Keratinocyte (primary cell): ENCODE measurements at regions not wholly inside any gene's neighbourhood (a gene's known extent, or its start where the extent isn't known, plus 50 kb on each side); places are given as distances from the start of the nearest gene placed in this dataset.

Experiments used
- DNase-seq: peaks from one replicate; pipeline ENCODE4 v3.0.0-alpha.2; 2011; ENCODE audit warnings: low read depth, missing footprints, low spot score
- FAIRE-seq: peaks from 2 replicates; lab custom pipeline; 2011; peaks lifted over from hg19 to GRCh38; lab: Jason Lieb, UNC
- H2AFZ ChIP-seq: 2 replicates; pipeline ENCODE4 v1.6.0; 2012; ENCODE audit warnings: low read length, control low read depth, inconsistent platforms; ENCODE audit not compliant: control insufficient read depth
- H3K27ac ChIP-seq: 2 replicates; pipeline ENCODE4 v1.5.1; 2011; ENCODE audit warnings: low read length; ENCODE audit not compliant: control insufficient read depth, insufficient read depth
- H3K27me3 ChIP-seq: 3 replicates; pipeline ENCODE4 v1.6.0; 2011; ENCODE audit warnings: low read length; ENCODE audit not compliant: control insufficient read depth, insufficient read depth; ENCODE audit errors: extremely low read depth
- H3K36me3 ChIP-seq, 2 experiments: 2 replicates in 1 of 2; 3 replicates in 1 of 2; pipeline ENCODE4 v1.5.1; 2011; ENCODE audit warnings: low read length in 2 of 2, mild to moderate bottlenecking in 1 of 2; ENCODE audit not compliant: control insufficient read depth in 2 of 2, insufficient read depth in 2 of 2; ENCODE audit errors: extremely low read depth in 1 of 2
- H3K4me1 ChIP-seq: 3 replicates; pipeline ENCODE4 v1.5.1; 2011; ENCODE audit warnings: low read length; ENCODE audit not compliant: control insufficient read depth, insufficient read depth; ENCODE audit errors: extremely low read depth
- H3K4me2 ChIP-seq: 3 replicates; pipeline ENCODE4 v1.6.0; 2011; ENCODE audit warnings: low read depth, low read length; ENCODE audit not compliant: control insufficient read depth, insufficient read depth; ENCODE audit errors: extremely low read depth
- H3K4me3 ChIP-seq, 3 experiments: fragments of 200-600 bp in 1 of 3; sonication (generic) in 1 of 3; 2 replicates in 2 of 3; 3 replicates in 1 of 3; pipeline ENCODE4 v1.5.1; 2011 to 2016; ENCODE audit warnings: low read length in 3 of 3, mild to moderate bottlenecking in 3 of 3, control low read depth in 2 of 3, inconsistent platforms in 1 of 3, low read depth in 1 of 3, mixed read lengths in 1 of 3, mixed run types in 1 of 3, moderate library complexity in 1 of 3; ENCODE audit not compliant: control insufficient read depth in 2 of 3, insufficient read depth in 2 of 3; ENCODE audit errors: extremely low read depth in 1 of 3
- H3K79me2 ChIP-seq: 2 replicates; pipeline ENCODE4 v1.6.0; 2012; ENCODE audit warnings: low read length; ENCODE audit not compliant: control insufficient read depth, insufficient read depth
- H3K9ac ChIP-seq: 3 replicates; pipeline ENCODE4 v1.6.0; 2011; ENCODE audit warnings: low read length; ENCODE audit not compliant: control insufficient read depth, insufficient read depth; ENCODE audit errors: extremely low read depth
- H3K9me1 ChIP-seq: 3 replicates; pipeline ENCODE4 v1.6.0; 2011; ENCODE audit warnings: low read length; ENCODE audit not compliant: control insufficient read depth, insufficient read depth; ENCODE audit errors: extremely low read depth
- H3K9me3 ChIP-seq: 2 replicates; pipeline ENCODE4 v1.5.1; 2012; ENCODE audit warnings: low read depth, low read length; ENCODE audit not compliant: control insufficient read depth
- H4K20me1 ChIP-seq: 3 replicates; pipeline ENCODE4 v1.6.0; 2011; ENCODE audit warnings: low read length; ENCODE audit not compliant: control insufficient read depth, insufficient read depth; ENCODE audit errors: extremely low read depth
- CTCF ChIP-seq, 3 experiments: IDR thresholded peaks in 1 of 3; conservative IDR thresholded peaks in 1 of 3; optimal IDR thresholded peaks in 1 of 3; 2 replicates in 2 of 3; 3 replicates in 1 of 3; pipeline versions ENCODE3 to v1.5.1; 2011; ENCODE audit warnings: low read length in 3 of 3, mild to moderate bottlenecking in 3 of 3, moderate library complexity in 2 of 3, control low read depth in 1 of 3, inconsistent platforms in 1 of 3; ENCODE audit not compliant: insufficient read depth in 2 of 3; ENCODE audit errors: extremely low read depth in 1 of 3
- EZH2 ChIP-seq: IDR thresholded peaks from one replicate; pipeline ENCODE4 v1.6.1; 2012; ENCODE audit warnings: inconsistent platforms, mild to moderate bottlenecking, low read length, moderate library complexity
- dilution Hi-C: fragments of 300-500 bp; cut with MboI; formaldehyde crosslinking; loops from one replicate; pipeline ENCODE4 v1.7.0; 2020; ENCODE audit warnings: low sequenced_read_pairs; ENCODE audit not compliant: extremely low pct_ligation_motif_present

GRCh38 chr7:16207321-16207720, 214.0 kb downstream of the CRPPA start:
- TF ChIP-seq EZH2: no peak
- TF ChIP-seq CTCF (optimal IDR thresholded peaks at IDR 0.05 in 1 of 3, IDR thresholded peaks at IDR 0.05 in 1 of 3, conservative IDR thresholded peaks at IDR 0.05 in 1 of 3; ENCODE audit: extremely low read depth in 1 of 3, insufficient read depth in 2 of 3, low read length in 3 of 3): no peak
- Histone ChIP-seq H3K9ac (no peak overlapping the region), H3K4me2 (no peak overlapping the region), H3K27ac (no peak overlapping the region), H3K4me3 (no peak overlapping the region), H3K4me1 (peaks cover 8% of the 10 kb centered on the region), H3K79me2 (no peaks in the 10 kb centered on the region), H3K9me3 (no peaks in the 10 kb centered on the region), H3K9me1 (no peaks in the 10 kb centered on the region), H4K20me1 (no peaks in the 10 kb centered on the region), H3K36me3 (no peaks in the 10 kb centered on the region), H3K27me3 (no peaks in the 10 kb centered on the region), H2AFZ (no peak overlapping the region)
- dilution Hi-C loops: no loop called here
- DNase-seq: no peak
- FAIRE-seq: peak; percentile 13

- no peak for FAIRE-seq
- dilution Hi-C loops: no loop called here
Observed at GRCh38 chr7:16205466-16205865, 215.9 kb downstream of the CRPPA start.

More at GRCh38 chr7:16205466-16205865, 215.9 kb downstream of the CRPPA start:
- H3K9me1 ChIP-seq: no peaks in the 10 kb centered on the region
- peaks cover 9% of the 10 kb centered on the region for H3K4me1 ChIP-seq
- H3K79me2 ChIP-seq: no peaks in the 10 kb centered on the region
- no peaks in the 10 kb centered on the region for H4K20me1 ChIP-seq
- DNase-seq: no peak
- H2AFZ ChIP-seq: no peak overlapping the region
- no peaks in the 10 kb centered on the region for H3K9me3 ChIP-seq
- no peak overlapping the region for H3K27ac ChIP-seq
- H3K9ac ChIP-seq: no peak overlapping the region
- TF ChIP-seq CTCF (optimal IDR thresholded peaks at IDR 0.05 in 1 of 3, IDR thresholded peaks at IDR 0.05 in 1 of 3, conservative IDR thresholded peaks at IDR 0.05 in 1 of 3; ENCODE audit: extremely low read depth in 1 of 3, insufficient read depth in 2 of 3, low read length in 3 of 3) (no peak), EZH2 (no peak)
- H3K4me3 ChIP-seq: no peak overlapping the region
- H3K4me2 ChIP-seq: no peak overlapping the region
- H3K27me3 ChIP-seq: no peaks in the 10 kb centered on the region
- no peaks in the 10 kb centered on the region for H3K36me3 ChIP-seq
